Epithelial cell of esophagus (primary cell): ENCODE measurements at regions not wholly inside any gene's neighbourhood (a gene's known extent, or its start where the extent isn't known, plus 50 kb on each side); places are given as distances from the start of the nearest gene placed in this dataset.

Source experiments
- DNase-seq: peaks from one replicate; pipeline ENCODE4 v3.0.0; 2010; ENCODE audit warnings: low read depth
- H3K4me3 ChIP-seq: 2 replicates; pipeline ENCODE4 v1.5.1; 2011; ENCODE audit warnings: mild to moderate bottlenecking, low read length, control low read depth
- TF ChIP-seq, protein P1 (sequence below): IDR thresholded peaks from 2 replicates; pipeline ENCODE4 v1.5.1; 2011; ENCODE audit warnings: low read depth, mild to moderate bottlenecking, low read length, control low read depth, inconsistent platforms; ENCODE audit not compliant: insufficient read depth; ENCODE audit errors: missing control alignments

GRCh38 chr2:161076936-161077335 lies 83.3 kb upstream of the TANK start:
- DNase-seq, result no peak
- TF ChIP-seq, protein P1, sequence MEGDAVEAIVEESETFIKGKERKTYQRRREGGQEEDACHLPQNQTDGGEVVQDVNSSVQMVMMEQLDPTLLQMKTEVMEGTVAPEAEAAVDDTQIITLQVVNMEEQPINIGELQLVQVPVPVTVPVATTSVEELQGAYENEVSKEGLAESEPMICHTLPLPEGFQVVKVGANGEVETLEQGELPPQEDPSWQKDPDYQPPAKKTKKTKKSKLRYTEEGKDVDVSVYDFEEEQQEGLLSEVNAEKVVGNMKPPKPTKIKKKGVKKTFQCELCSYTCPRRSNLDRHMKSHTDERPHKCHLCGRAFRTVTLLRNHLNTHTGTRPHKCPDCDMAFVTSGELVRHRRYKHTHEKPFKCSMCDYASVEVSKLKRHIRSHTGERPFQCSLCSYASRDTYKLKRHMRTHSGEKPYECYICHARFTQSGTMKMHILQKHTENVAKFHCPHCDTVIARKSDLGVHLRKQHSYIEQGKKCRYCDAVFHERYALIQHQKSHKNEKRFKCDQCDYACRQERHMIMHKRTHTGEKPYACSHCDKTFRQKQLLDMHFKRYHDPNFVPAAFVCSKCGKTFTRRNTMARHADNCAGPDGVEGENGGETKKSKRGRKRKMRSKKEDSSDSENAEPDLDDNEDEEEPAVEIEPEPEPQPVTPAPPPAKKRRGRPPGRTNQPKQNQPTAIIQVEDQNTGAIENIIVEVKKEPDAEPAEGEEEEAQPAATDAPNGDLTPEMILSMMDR, result no peak
- no peak overlapping the region for H3K4me3 ChIP-seq

- DNase-seq, result peak; percentile 41
- TF ChIP-seq, protein P1, result no peak
- no peak overlapping the region for H3K4me3 ChIP-seq
These were observed 82.6 kb upstream of the TANK start for GRCh38 chr2:161077367-161078210.

DNA sequence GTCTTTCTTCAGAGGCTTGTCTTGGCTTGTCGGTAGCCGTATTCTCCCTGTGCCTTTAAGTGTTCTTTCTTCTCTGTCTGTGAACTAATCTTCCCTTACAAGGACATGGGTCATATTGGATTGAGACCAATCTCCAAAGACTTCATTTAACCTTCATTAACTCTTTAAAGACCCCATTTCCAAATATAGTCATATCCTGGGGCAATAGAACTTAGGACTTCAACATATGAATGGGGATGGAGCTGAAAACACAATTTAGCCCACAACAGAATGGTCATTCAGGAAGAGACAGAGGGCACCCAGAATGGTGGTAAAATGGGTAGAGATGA lies 82.1 kb upstream of the TANK start:
- H3K4me3 ChIP-seq, result no peak overlapping the region
- TF ChIP-seq, protein P1, result no peak
- DNase-seq, result peak; percentile 93

DNA sequence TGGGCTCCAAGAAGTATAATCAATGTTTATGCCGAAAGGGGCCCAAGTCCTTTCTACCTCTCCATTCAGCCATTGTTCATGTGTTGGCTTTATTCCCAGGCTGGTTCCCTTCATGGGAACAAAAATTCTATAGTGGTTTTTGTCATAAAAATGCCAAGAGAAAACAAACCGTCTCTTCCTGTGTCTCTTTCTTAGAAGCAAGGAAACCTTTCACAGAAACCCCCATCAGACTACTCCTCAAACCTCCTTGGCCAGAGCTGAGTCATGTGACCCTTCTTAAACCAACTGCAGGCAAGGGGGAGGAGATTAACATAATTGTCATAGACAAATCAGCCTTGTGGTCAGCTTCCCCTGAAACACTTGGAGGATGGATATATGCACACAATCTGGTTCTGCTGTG lies 75.1 kb upstream of the TANK start:
- no peak for DNase-seq
- TF ChIP-seq, protein P1, result no peak
- H3K4me3 ChIP-seq, result no peak overlapping the region

GRCh38 chr2:161088658-161089350 lies 71.4 kb upstream of the TANK start:
- no peak for DNase-seq
- H3K4me3 ChIP-seq, result no peak overlapping the region
- TF ChIP-seq, protein P1, result no peak

DNA sequence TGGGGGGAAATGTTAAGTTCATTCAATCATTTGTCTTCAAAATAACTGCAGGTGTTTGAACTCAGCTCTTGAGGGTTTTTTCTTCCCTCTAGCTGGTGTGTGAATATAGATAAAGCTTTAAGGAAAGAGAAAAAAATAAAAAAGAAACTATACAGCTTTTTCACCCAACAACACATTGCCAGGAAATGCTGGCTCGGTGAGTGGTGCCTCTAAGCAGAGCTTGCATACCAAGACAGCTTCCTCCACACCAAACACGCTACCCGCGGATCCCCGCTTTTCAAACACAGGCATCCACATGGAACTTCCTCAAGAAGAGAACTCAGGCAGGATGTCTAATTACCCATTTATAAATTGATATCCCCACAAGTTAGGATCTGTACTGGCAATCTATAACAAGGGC lies 69.8 kb upstream of the TANK start:
- DNase-seq, result no peak
- no peak overlapping the region for H3K4me3 ChIP-seq
- TF ChIP-seq, protein P1, result no peak
